HG03280 (cell line): ENCODE measurements at regions not wholly inside any gene's neighbourhood (a gene's known extent, or its start where the extent isn't known, plus 50 kb on each side); places are given as distances from the start of the nearest gene placed in this dataset.
A peak's percentile ranks its signal among the peaks of the same experiment; 100 is the strongest.

ENCODE experiments used
- ATAC-seq: cut with Tn5 transposase; IDR thresholded peaks from one replicate; pipeline ENCODE4 v1.9.1; 2021; ENCODE audit warnings: mild to moderate bottlenecking, moderate library complexity; ENCODE audit not compliant: unreplicated experiment

GRCh38 chr4:81838586-81838985 is 366.9 kb upstream of the RASGEF1B start:
- no peak for ATAC-seq

DNA sequence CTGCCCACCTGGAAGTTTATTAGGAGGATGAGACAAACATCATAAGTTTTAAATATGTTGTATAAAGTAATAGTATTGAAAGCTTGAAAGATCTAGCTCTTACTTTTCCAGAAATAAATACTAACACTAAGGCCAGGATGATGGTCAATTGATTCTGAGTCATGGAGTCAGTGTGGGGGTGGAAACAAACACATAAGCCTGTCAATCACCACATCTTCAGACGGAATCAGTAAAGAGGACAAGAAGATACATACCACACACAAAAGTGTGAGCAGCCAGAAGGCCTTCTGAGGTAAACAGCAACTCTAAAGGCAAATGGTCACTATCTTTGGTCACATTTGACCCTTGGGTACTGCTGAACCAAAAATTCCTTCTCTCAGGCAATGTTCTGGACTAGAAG is 365.0 kb upstream of the RASGEF1B start:
- no peak for ATAC-seq

DNA sequence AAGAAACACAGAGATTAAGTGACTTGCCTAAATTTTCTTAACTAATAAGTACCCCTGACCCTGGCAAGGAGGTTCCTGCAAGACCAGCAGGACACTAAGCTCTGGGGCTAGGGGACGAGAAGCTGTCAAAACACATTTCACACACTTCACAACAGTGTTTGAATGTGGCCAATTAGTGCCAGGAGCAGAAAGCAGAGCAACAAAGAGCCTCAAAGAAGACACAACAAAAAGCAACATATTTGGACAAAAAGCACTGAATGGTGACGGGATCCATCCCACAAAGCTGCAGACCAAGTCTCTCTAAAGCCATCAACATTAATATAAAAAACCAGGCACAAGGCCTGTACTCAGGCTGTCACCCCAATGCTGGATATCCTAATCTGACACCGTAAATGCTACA is 361.9 kb upstream of the RASGEF1B start:
- no peak for ATAC-seq

DNA sequence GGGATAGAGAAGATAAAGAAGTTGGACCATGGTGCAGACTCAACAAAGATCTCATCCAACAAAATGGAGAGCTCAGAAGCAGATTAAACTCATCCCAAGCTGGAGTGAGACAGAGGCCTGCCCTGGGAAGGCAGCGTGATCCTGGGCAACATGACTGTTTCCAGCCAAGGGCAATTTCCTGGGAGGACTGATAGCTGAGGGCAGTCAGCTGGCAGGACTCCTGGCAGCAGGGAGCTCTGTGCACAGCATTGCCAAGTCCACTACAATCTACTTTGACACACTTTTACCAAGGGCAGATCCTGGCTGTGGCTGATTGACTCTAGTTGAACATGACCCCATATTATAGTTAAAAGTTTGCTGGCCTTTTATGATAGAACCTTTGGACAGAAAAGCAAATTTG is 357.3 kb upstream of the RASGEF1B start:
- no peak for ATAC-seq

DNA sequence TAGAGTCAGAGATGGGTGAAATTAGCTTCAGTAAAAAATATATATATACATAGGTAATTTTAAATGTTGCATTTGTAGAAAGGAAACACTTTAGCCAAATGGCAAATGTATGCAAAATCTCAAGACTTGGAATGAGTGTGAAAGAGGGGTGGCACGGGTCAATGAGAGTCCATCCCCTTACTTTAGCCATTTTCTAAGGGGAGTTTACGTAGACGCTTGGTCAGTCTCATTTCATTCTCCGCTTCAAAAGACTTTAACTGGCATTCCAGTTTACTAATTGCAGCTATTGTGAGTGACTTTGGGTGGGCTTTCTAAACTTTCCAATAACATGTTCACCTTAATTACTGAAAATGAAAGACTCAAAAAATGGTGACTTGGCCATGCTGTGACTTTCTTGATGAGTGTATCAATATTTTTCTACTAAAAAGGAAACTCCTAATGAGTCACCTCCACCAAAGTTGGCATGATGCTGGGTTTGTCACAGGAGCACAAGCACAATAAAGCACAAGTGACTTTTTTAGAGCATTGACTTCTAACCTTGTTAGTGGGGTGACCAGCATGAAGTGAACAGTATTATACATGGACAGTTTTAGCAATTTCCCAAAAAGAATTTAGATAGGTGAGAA is 356.0 kb upstream of the RASGEF1B start:
- peak; percentile 72 for ATAC-seq

GRCh38 chr4:81826817-81827424 is 355.2 kb upstream of the RASGEF1B start:
- ATAC-seq: no peak

DNA sequence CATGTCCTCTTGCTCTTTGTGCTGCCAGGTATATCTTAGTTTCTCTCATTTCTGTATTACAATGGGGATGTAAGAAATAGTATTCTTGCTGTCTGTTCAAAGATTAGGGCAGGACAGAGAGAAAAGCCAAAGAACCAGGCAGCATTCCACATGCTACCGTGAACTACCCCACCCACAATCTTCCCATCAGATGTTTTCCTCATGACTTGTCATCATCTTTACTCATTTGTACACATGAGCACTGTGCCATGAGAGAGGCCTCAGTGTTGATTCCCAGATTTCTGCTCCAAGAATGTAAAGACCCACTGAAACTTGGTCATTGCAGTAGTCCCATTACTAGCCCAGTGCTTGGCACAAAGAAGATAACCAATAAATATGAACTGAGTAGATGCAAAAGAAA is 354.6 kb upstream of the RASGEF1B start:
- no peak for ATAC-seq

DNA sequence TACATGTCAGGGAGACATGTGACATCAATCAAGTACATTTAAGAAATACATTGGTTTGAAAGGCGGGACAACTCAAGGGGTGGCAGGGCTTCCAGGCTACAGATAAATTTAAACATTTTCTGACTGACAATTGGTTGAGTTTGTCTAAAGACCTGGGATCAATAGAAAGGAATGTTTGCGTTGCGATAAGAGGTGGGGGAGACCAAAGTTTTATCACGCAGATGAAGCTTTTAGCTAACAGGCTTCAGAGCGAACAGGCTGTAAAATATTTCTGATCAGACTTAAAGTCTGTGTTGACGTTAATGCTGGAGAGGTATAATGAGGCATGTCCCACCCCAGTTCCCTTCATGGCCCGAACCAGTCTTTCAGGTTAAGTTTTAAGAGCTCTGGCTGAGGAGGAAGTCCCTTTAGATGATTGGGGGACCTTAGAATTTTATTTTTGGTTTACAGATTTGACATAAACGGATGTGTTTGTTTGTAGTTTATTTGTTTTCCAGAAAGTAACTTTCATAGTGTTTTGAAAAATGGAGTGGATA is 346.7 kb upstream of the RASGEF1B start:
- ATAC-seq: no peak

DNA sequence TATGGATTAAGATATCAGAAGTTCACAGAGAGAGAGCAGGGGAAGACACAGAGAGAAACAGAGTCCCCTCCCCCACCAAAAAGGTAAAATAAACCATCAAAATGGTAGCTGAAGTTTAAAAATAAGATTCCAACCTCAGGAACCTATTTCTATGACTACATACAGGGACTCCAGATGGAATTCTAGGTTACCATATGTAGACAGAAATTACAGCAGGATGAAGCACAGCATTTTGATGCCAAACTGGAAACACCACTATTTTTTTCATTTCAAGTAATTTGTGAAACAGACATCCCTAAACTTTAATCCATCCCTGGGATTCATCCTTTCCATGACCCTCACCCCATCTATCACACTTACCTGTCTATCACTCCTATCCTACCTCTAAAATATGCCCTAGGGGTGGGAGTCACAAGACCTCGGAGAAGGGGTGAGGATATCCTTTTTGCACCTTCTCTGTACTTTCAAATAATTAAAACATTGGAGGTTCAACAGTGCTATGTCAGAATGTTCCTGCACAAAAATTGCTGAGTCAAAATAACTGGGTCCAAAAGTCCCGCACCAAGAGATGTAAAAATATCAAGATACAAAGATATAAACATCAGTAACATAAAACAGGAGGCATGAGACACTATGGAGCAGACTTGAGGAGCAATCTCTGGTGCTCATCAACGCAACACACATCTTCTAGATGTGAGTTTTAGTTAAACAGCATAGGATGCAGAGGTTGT is 344.5 kb upstream of the RASGEF1B start:
- no peak for ATAC-seq

DNA sequence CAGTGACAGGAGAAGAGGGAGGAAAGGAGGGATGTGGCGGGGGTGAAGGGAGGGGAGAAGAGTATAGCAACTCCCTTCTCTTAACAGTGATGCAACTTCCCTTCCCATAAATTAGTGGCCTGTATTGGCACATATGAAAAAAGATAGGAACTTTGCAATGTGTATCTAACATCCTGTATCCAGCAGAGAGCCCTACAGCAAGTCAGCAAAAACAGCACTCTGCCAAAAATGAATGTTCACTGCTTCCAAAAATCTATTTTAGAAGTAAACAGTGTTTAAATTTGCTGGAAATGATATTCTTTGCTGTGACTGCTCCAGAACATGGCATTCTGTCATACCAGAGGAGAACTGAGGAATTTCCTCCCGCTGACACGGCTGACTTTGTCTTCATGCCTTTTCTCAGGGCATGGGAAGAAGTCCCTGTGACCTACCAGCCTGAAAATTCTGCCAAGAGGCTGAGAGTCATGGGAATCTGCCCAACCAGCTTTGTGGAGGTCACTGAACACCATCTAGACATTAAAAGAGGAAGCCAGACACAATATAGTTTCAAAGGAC is 343.4 kb upstream of the RASGEF1B start:
- ATAC-seq: no peak

GRCh38 chr4:81811562-81812293 is 340.0 kb upstream of the RASGEF1B start:
- ATAC-seq: no peak

GRCh38 chr4:81808011-81808672 is 336.4 kb upstream of the RASGEF1B start:
- no peak for ATAC-seq

GRCh38 chr4:81807386-81807785 is 335.7 kb upstream of the RASGEF1B start:
- ATAC-seq: no peak

- ATAC-seq: no peak
Measured at GRCh38 chr4:81806485-81806884, 334.8 kb upstream of the RASGEF1B start.

DNA sequence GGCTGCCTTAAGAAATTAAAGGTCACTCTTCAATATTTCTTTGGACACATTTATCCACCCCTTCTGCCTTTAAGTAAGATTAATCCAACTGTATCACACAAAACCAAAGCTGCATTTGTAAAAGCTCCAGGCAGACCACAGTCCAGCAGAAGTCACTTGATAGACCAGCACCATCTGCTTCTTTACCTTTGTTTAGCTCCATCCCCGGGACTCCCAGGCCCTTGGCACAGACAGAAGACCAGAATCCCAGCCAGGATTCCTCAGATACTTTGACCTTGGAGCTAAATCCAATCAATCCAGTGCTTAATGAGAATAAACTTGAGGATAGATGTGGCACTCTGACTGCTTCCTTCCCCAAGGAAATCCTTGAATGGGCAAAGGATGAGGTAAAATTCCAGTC is 333.1 kb upstream of the RASGEF1B start:
- ATAC-seq: no peak

DNA sequence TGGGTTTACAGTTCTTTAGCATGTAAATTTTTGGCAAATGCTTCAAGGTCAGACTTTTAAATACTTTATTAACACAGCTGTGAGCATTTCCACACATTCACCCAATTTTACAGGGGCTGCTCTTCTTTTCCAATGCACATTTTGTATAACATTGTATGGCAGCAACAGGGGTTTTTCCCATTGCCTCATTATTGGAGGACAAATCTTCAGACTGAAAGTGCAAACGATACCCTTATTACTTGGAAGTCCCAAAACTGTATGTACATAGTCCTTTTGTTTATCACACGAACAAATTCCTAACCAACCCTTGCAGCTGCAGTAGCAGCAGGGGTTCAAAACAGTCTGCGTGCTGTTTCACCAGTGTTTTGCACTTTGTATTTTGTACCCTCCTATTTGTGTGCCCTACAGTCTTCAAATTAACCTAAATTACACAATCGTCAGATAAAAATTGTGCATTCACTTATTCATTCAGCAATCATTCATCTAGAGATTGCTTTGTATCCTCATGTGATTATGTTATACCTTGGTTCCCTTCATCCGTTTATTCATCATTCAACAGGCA is 330.7 kb upstream of the RASGEF1B start:
- ATAC-seq: no peak

- ATAC-seq: no peak
Measured at GRCh38 chr4:81799371-81799770, 327.7 kb upstream of the RASGEF1B start.

- peak; percentile 91 for ATAC-seq
Measured at GRCh38 chr4:81796790-81797528, 325.3 kb upstream of the RASGEF1B start.

DNA sequence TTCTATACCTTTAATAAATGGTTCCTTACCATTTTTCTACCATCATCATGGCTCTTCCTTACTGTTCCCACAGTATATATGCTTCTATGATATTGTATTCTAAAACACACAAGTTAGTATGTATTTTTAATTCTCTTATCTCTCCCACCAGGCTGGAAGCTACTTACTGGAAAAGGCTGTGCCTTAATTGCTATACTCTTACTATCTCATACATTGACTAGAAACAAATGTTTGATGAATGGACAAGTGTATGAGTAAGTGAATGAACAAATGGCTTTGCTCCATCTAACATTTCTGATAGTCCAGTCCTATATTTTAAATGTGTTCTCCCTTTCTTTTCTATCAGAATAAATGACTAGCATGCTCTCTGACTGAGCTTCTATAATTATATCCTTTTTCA is 320.8 kb upstream of the RASGEF1B start:
- no peak for ATAC-seq

GRCh38 chr4:81790477-81790876 is 318.8 kb upstream of the RASGEF1B start:
- ATAC-seq: no peak
